IMR-90 (cell line): ENCODE measurements at regions not wholly inside any gene's neighbourhood (a gene's known extent, or its start where the extent isn't known, plus 50 kb on each side); places are given as distances from the start of the nearest gene placed in this dataset.

ENCODE experiments used
- ATAC-seq: fragments of 200-7000 bp; cut with Tn5 transposase; 2 replicates; pipeline ENCODE4 v1.9.1; 2020; ENCODE audit warnings: low read depth, mild to moderate bottlenecking, moderate library complexity
- BruUV-seq: library from RNA; stranded (reverse); fragments of 400-500 nt; replicated peaks from 2 replicates; lab custom pipeline; 2021; lab: Mats Ljungman, UMichigan
- CTCF ChIA-PET: fragments of 300-600 bp; formaldehyde crosslinking; extraction: SDS; loops from one replicate; lab custom pipeline; 2021; ENCODE audit warnings: antibody characterized with exemption; lab: Yijun Ruan, JAX
- POLR2A ChIA-PET: fragments of 300-600 bp; sonication (Branson Sonifier 250); formaldehyde crosslinking; loops from one replicate; lab custom pipeline; 2022; ENCODE audit warnings: antibody characterized with exemption; ENCODE audit not compliant: unreplicated experiment; lab: Charles Lee
- DNase-seq: peaks from one replicate; pipeline ENCODE4 v3.0.0; 2013
- H2AFZ ChIP-seq: replicated peaks from 2 replicates; pipeline ENCODE3; 2013; ENCODE audit warnings: low read length, mild to moderate bottlenecking; ENCODE audit not compliant: poor library complexity
- H2AK5ac ChIP-seq: 2 replicates; pipeline ENCODE4 v1.6.1; 2013; ENCODE audit warnings: low read depth, low read length, inconsistent platforms
- H2AK9ac ChIP-seq: replicated peaks from 2 replicates; pipeline ENCODE3; 2013; ENCODE audit warnings: mild to moderate bottlenecking, low read depth, low read length, moderate library complexity; ENCODE audit not compliant: poor library complexity
- H2BK120ac ChIP-seq: 2 replicates; pipeline ENCODE4 v1.6.1; 2013; ENCODE audit warnings: low read depth, low read length, inconsistent platforms
- H2BK15ac ChIP-seq: 3 replicates; pipeline ENCODE4 v1.6.1; 2013; ENCODE audit warnings: low read depth, low read length, inconsistent platforms
- H2BK20ac ChIP-seq: 2 replicates; pipeline ENCODE4 v1.6.1; 2013; ENCODE audit warnings: low read depth, mild to moderate bottlenecking, inconsistent platforms, low read length, moderate library complexity
- H2BK5ac ChIP-seq: 2 replicates; pipeline ENCODE4 v1.6.1; 2013; ENCODE audit warnings: mild to moderate bottlenecking, low read depth, low read length, inconsistent platforms; ENCODE audit not compliant: poor library complexity, severe bottlenecking
- H3K14ac ChIP-seq: replicated peaks from 2 replicates; pipeline ENCODE4 v1.6.1; 2013; ENCODE audit warnings: low read depth, low read length, inconsistent platforms
- H3K18ac ChIP-seq: 2 replicates; pipeline ENCODE4 v1.6.1; 2013; ENCODE audit warnings: low read depth, low read length, control low read depth
- H3K23ac ChIP-seq: 2 replicates; pipeline ENCODE4 v1.6.1; 2013; ENCODE audit warnings: low read depth, low read length, inconsistent platforms
- H3K27ac ChIP-seq: 2 replicates; pipeline ENCODE4 v1.5.1; 2013; ENCODE audit warnings: mild to moderate bottlenecking, control low read depth, low read length; ENCODE audit not compliant: insufficient read depth
- H3K27me3 ChIP-seq: 2 replicates; pipeline ENCODE4 v1.6.1; 2013; ENCODE audit warnings: low read length; ENCODE audit not compliant: control insufficient read depth, insufficient read depth
- H3K36me3 ChIP-seq: 2 replicates; pipeline ENCODE4 v1.6.1; 2013; ENCODE audit warnings: low read length, mixed read lengths; ENCODE audit not compliant: control insufficient read depth, insufficient read depth
- H3K4ac ChIP-seq: 2 replicates; pipeline ENCODE4 v1.6.1; 2013; ENCODE audit warnings: low read depth, low read length, inconsistent platforms
- H3K4me1 ChIP-seq: 2 replicates; pipeline ENCODE4 v1.6.1; 2013; ENCODE audit warnings: low read length, mixed read lengths; ENCODE audit not compliant: control insufficient read depth, insufficient read depth
- H3K4me2 ChIP-seq: 2 replicates; pipeline ENCODE4 v1.6.1; 2013; ENCODE audit warnings: low read depth, mild to moderate bottlenecking, control low read depth, low read length, moderate library complexity
- H3K4me3 ChIP-seq: 2 replicates; pipeline ENCODE4 v1.5.1; 2013; ENCODE audit warnings: low read depth, mild to moderate bottlenecking, control low read depth, low read length, moderate library complexity; ENCODE audit not compliant: insufficient read depth
- H3K56ac ChIP-seq: 2 replicates; pipeline ENCODE4 v1.6.1; 2013; ENCODE audit warnings: low read length, inconsistent platforms; ENCODE audit not compliant: insufficient read depth; ENCODE audit errors: extremely low read depth
- H3K79me1 ChIP-seq, 2 experiments: 2 replicates each; pipeline ENCODE4 v1.6.1; 2013; ENCODE audit warnings: low read length in 2 of 2, inconsistent platforms in 1 of 2, low read depth in 1 of 2
- H3K9ac ChIP-seq: 2 replicates; pipeline ENCODE4 v1.6.1; 2013; ENCODE audit warnings: low read depth, low read length, control low read depth
- H3K9me1 ChIP-seq: 2 replicates; pipeline ENCODE4 v1.6.1; 2013; ENCODE audit warnings: low read length, inconsistent platforms; ENCODE audit not compliant: insufficient read depth
- H3K9me3 ChIP-seq: 2 replicates; pipeline ENCODE4 v1.6.1; 2013; ENCODE audit warnings: low read length; ENCODE audit not compliant: control insufficient read depth, insufficient read depth
- H4K20me1 ChIP-seq: 2 replicates; pipeline ENCODE4 v1.6.1; 2013; ENCODE audit warnings: low read length, inconsistent platforms; ENCODE audit not compliant: insufficient read depth
- H4K5ac ChIP-seq: 2 replicates; pipeline ENCODE4 v1.6.1; 2013; ENCODE audit warnings: mild to moderate bottlenecking, low read depth, low read length, control low read depth
- H4K8ac ChIP-seq, 2 experiments: 2 replicates each; pipeline ENCODE4 v1.6.1; 2013; ENCODE audit warnings: low read depth in 2 of 2, low read length in 2 of 2, control low read depth in 1 of 2, inconsistent platforms in 1 of 2
- H4K91ac ChIP-seq: 2 replicates; pipeline ENCODE4 v1.6.1; 2013; ENCODE audit warnings: low read depth, low read length, inconsistent platforms; ENCODE audit not compliant: insufficient read depth
- BHLHE40 ChIP-seq: fragments of 150-350 bp; IDR thresholded peaks from 2 replicates; pipeline ENCODE4 v1.6.1; 2016; ENCODE audit warnings: mild to moderate bottlenecking, low read depth, low read length
- CEBPB ChIP-seq: IDR thresholded peaks from 2 replicates; pipeline ENCODE4 v1.6.1; 2012; ENCODE audit warnings: low read depth, low read length, improper control_type of control experiment
- CHD1 ChIP-seq: IDR thresholded peaks from 2 replicates; pipeline ENCODE4 v1.6.1; 2012; ENCODE audit warnings: low read depth, low read length, improper control_type of control experiment
- FOS ChIP-seq: fragments of 150-350 bp; IDR thresholded peaks from 2 replicates; pipeline ENCODE4 v1.6.1; 2016; ENCODE audit warnings: low read depth, low read length
- MAFK ChIP-seq: IDR thresholded peaks from 2 replicates; pipeline ENCODE4 v1.6.1; 2012; ENCODE audit warnings: low read depth, low read length, improper control_type of control experiment
- MAZ ChIP-seq: IDR thresholded peaks from 2 replicates; pipeline ENCODE4 v1.6.1; 2012; ENCODE audit warnings: low read depth, mild to moderate bottlenecking, low read length, improper control_type of control experiment, moderate library complexity, borderline replicate concordance
- MXI1 ChIP-seq: IDR thresholded peaks from 2 replicates; pipeline ENCODE4 v1.6.1; 2012; ENCODE audit warnings: low read depth, mild to moderate bottlenecking, low read length, moderate library complexity, borderline replicate concordance
- NFE2L2 ChIP-seq: fragments of 150-350 bp; IDR thresholded peaks from 2 replicates; pipeline ENCODE4 v1.6.1; 2016; ENCODE audit warnings: low read depth, mild to moderate bottlenecking, low read length
- POLR2A ChIP-seq: IDR thresholded peaks from 2 replicates; pipeline ENCODE4 v1.6.1; 2012; ENCODE audit warnings: mild to moderate bottlenecking, low read depth, low read length
- RAD21 ChIP-seq: IDR thresholded peaks from 2 replicates; pipeline ENCODE4 v1.6.1; 2012; ENCODE audit warnings: low read length, improper control_type of control experiment
- RCOR1 ChIP-seq: IDR thresholded peaks from 2 replicates; pipeline ENCODE4 v1.6.1; 2012; ENCODE audit warnings: mild to moderate bottlenecking, low read length, improper control_type of control experiment; ENCODE audit not compliant: insufficient replicate concordance
- RFX5 ChIP-seq: IDR thresholded peaks from 2 replicates; pipeline ENCODE4 v1.8.0; 2012; ENCODE audit warnings: low read depth, mild to moderate bottlenecking, low read length, moderate library complexity
- SMC3 ChIP-seq: fragments of 150-350 bp; IDR thresholded peaks from 2 replicates; pipeline ENCODE4 v1.6.1; 2016; ENCODE audit warnings: low read depth, mild to moderate bottlenecking, antibody characterized with exemption, low read length, moderate library complexity
- WGBS, 2 experiments: methylation state at CpG; one replicate each; pipeline versions ENCODE4 v1.1.5 to v1.1.7; 2013; ENCODE audit warnings: missing lambda C conversion rate in 2 of 2; ENCODE audit not compliant: insufficient read length in 1 of 2; ENCODE audit errors: extremely low coverage in 2 of 2; 5-methylcytosine and 5-hydroxymethylcytosine counted together
- dilution Hi-C: fragments of 300-500 bp; cut with HindIII; formaldehyde crosslinking; loops from one replicate; pipeline ENCODE4 v1.14.3; 2018; ENCODE audit warnings: low sequenced_read_pairs; ENCODE audit not compliant: unreplicated experiment
- in situ Hi-C: fragments of 300-500 bp; cut with MboI; formaldehyde crosslinking; loops from 3 replicates; pipeline ENCODE4 v1.14.3; 2019; ENCODE audit warnings: low sequenced_read_pairs, inconsistent platforms, mixed read lengths
- intact Hi-C: fragments of 100-400 bp; cut with micrococcal nuclease; formaldehyde crosslinking; loops from 2 replicates; pipeline ENCODE4 v1.10.0; 2022
- TF ChIP-seq, protein P1 (sequence below): fragments of 150-350 bp; IDR thresholded peaks from 2 replicates; pipeline ENCODE4 v1.6.1; 2016; ENCODE audit warnings: low read depth, mild to moderate bottlenecking, low read length, moderate library complexity, borderline replicate concordance
- TF ChIP-seq, protein P2 (sequence below): fragments of 150-350 bp; IDR thresholded peaks from 2 replicates; pipeline ENCODE4 v1.6.1; 2017; ENCODE audit warnings: mild to moderate bottlenecking, antibody characterized with exemption, low read length, low read depth
- TF ChIP-seq, protein P3 (sequence below): conservative IDR thresholded peaks from 2 replicates; pipeline ENCODE4 v1.5.1; 2012; ENCODE audit warnings: mild to moderate bottlenecking, low read depth, low read length, improper control_type of control experiment

DNA sequence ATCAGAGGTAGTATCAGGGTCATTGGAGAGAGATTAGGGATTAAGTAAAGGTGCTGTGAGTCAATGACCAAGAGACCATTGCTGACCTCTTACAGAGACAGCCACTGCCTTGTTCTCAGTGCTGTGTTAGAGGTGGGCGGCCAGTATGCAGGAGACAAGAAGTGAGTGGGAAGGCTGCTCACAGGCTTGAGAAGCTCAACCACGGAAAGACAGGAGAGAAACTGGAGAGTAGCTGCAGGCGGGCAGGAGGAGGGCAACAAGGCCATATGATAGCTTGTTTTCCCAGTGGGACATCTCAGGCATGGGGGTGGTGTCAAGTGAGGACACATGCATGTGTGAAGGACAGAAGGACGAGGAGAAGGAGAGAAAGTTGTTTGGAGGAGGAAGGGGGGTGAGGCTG lies 237.3 kb downstream of the PDCD6IP start:
- Histone ChIP-seq H4K91ac (no peak overlapping the region), H3K14ac (no peak overlapping the region), H4K8ac (no peak overlapping the region), H3K9ac (no peak overlapping the region), H2AK9ac (no peak overlapping the region), H2AK5ac (no peak overlapping the region), H4K5ac (no peak overlapping the region; the same call in 1 of the 2 replicates), H2BK5ac (no peak overlapping the region), H2BK20ac (no peak overlapping the region), H2BK120ac (no peak overlapping the region), H3K4ac (no peak overlapping the region), H2BK15ac (no peak overlapping the region; the same call in 2 of the 3 replicates), H3K36me3 (no peaks in the 10 kb centered on the region), H3K4me2 (peak overlapping the region; percentile 27; the same call in 1 of the 2 replicates), H3K23ac (no peak overlapping the region), H3K56ac (no peak overlapping the region), H3K27ac (peak overlapping the region; percentile 6; the same call in 1 of the 2 replicates), H3K4me1 (peaks cover 4% of the 10 kb centered on the region; the same call in 1 of the 2 replicates), H4K20me1 (no peaks in the 10 kb centered on the region), H3K4me3 (no peak overlapping the region), H3K9me1 (no peaks in the 10 kb centered on the region), H3K79me1 (no peaks in the 10 kb centered on the region), H3K27me3 (no peaks in the 10 kb centered on the region), H3K9me3 (no peaks in the 10 kb centered on the region), H2AFZ (no peak overlapping the region), H3K18ac (0 out of 2 replicates have a peak overlapping the region, but pooled peaks have one; percentile 27)
- intact Hi-C loops, result no loop called here
- 58% methylated on average over 2 of the region's 4 CpGs; no CpG with 5 or more reads in 1 of the 2 experiments for WGBS, 2 experiments
- no TSS peak for BruUV-seq
- TF ChIP-seq MAZ (no peak), RFX5 (no peak), SMC3 (no peak), RAD21 (no peak), BHLHE40 (no peak), FOS (no peak), CEBPB (no peak), MAFK (no peak), RCOR1 (no peak), POLR2A (no peak), CHD1 (no peak), NFE2L2 (no peak), MXI1 (no peak)
- TF ChIP-seq, protein P1, sequence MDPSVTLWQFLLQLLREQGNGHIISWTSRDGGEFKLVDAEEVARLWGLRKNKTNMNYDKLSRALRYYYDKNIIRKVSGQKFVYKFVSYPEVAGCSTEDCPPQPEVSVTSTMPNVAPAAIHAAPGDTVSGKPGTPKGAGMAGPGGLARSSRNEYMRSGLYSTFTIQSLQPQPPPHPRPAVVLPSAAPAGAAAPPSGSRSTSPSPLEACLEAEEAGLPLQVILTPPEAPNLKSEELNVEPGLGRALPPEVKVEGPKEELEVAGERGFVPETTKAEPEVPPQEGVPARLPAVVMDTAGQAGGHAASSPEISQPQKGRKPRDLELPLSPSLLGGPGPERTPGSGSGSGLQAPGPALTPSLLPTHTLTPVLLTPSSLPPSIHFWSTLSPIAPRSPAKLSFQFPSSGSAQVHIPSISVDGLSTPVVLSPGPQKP, result no peak
- TF ChIP-seq, protein P2, sequence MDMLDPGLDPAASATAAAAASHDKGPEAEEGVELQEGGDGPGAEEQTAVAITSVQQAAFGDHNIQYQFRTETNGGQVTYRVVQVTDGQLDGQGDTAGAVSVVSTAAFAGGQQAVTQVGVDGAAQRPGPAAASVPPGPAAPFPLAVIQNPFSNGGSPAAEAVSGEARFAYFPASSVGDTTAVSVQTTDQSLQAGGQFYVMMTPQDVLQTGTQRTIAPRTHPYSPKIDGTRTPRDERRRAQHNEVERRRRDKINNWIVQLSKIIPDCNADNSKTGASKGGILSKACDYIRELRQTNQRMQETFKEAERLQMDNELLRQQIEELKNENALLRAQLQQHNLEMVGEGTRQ, result no peak
- TF ChIP-seq, protein P3, sequence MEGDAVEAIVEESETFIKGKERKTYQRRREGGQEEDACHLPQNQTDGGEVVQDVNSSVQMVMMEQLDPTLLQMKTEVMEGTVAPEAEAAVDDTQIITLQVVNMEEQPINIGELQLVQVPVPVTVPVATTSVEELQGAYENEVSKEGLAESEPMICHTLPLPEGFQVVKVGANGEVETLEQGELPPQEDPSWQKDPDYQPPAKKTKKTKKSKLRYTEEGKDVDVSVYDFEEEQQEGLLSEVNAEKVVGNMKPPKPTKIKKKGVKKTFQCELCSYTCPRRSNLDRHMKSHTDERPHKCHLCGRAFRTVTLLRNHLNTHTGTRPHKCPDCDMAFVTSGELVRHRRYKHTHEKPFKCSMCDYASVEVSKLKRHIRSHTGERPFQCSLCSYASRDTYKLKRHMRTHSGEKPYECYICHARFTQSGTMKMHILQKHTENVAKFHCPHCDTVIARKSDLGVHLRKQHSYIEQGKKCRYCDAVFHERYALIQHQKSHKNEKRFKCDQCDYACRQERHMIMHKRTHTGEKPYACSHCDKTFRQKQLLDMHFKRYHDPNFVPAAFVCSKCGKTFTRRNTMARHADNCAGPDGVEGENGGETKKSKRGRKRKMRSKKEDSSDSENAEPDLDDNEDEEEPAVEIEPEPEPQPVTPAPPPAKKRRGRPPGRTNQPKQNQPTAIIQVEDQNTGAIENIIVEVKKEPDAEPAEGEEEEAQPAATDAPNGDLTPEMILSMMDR, result no peak
- POLR2A ChIA-PET, result no interaction called here
- in situ Hi-C loops, result no loop called here
- DNase-seq, result no peak
- ATAC-seq, result peak; percentile 51
- CTCF ChIA-PET, result no interaction called here
- dilution Hi-C loops, result no loop called here
